ENCODE measurements at regions not wholly inside any gene's neighbourhood (a gene's known extent, or its start where the extent isn't known, plus 50 kb on each side); places are given as distances from the start of the nearest gene placed in this dataset.

- TF ChIP-seq CTCF (IDR thresholded peaks at IDR 0.05) (no peak), EP300 (IDR thresholded peaks at IDR 0.05) (no peak), POLR2A (IDR thresholded peaks at IDR 0.05) (no peak)
Measured at GRCh38 chr10:2222631-2223030, 485.3 kb upstream of the ADARB2 start.

Data from suprapubic skin (tissue), 3 donors.